GM12878 (cell line): ENCODE measurements at regions not wholly inside any gene's neighbourhood (a gene's known extent, or its start where the extent isn't known, plus 50 kb on each side); places are given as distances from the start of the nearest gene placed in this dataset.
A peak's percentile ranks its signal among the peaks of the same experiment; 100 is the strongest.

Experiments used
- ATAC-seq: fragments of 200-7000 bp; cut with Tn5 transposase; 3 replicates; pipeline ENCODE4 v1.9.1; 2020; ENCODE audit warnings: mild to moderate bottlenecking, moderate library complexity
- BruUV-seq: library from RNA; stranded (reverse); fragments of 400-500 nt; replicated peaks from 2 replicates; lab custom pipeline; 2021; lab: Mats Ljungman, UMichigan
- CTCF ChIA-PET: fragments of 300-600 bp; sonication (Branson Sonifier 250); formaldehyde crosslinking; extraction: SDS; loops from one replicate; lab custom pipeline; 2021; ENCODE audit warnings: inconsistent platforms; lab: Yijun Ruan, JAX
- POLR2A ChIA-PET: fragments of 350-600 bp; formaldehyde crosslinking; extraction: SDS; loops from one replicate; lab custom pipeline; 2021; ENCODE audit warnings: inconsistent platforms; lab: Charles Lee
- RAD21 ChIA-PET: fragments of 300-600 bp; sonication (Branson Sonifier 250); formaldehyde crosslinking; loops from one replicate; lab custom pipeline; 2023; ENCODE audit warnings: antibody characterized with exemption; ENCODE audit not compliant: unreplicated experiment; lab: Charles Lee
- SMC1A ChIA-PET: fragments of 300-600 bp; sonication (Branson Sonifier 250); formaldehyde crosslinking; loops from one replicate; lab custom pipeline; 2023; ENCODE audit not compliant: unreplicated experiment, uncharacterized antibody; lab: Charles Lee
- DNase-seq: peaks from one replicate; pipeline ENCODE4 v3.0.0-alpha.2; 2011; ENCODE audit warnings: low read depth, low spot score
- FAIRE-seq: peaks from 3 replicates; lab custom pipeline; 2011; peaks lifted over from hg19 to GRCh38; lab: Jason Lieb, UNC
- H2AFZ ChIP-seq: 2 replicates; pipeline ENCODE4 v1.6.0; 2011; ENCODE audit warnings: low read depth, low read length, control low read depth; ENCODE audit not compliant: control insufficient read depth
- H3K27ac ChIP-seq: 2 replicates; pipeline ENCODE4 v1.5.1; 2011; ENCODE audit warnings: control low read depth; ENCODE audit not compliant: control insufficient read depth, insufficient read depth
- H3K27me3 ChIP-seq, 2 experiments: replicated peaks in 1 of 2; 2 replicates each; pipeline versions ENCODE4 v1.6.0 to v1.6.1; 2011; ENCODE audit warnings: low read length in 1 of 2; ENCODE audit not compliant: control insufficient read depth in 2 of 2, insufficient read depth in 2 of 2
- H3K36me3 ChIP-seq, 2 experiments: 2 replicates each; pipeline ENCODE4 v1.5.1; 2011; ENCODE audit warnings: low read length in 1 of 2; ENCODE audit not compliant: control insufficient read depth in 2 of 2, insufficient read depth in 2 of 2
- H3K4me1 ChIP-seq: 2 replicates; pipeline ENCODE4 v1.6.1; 2011; ENCODE audit warnings: mild to moderate bottlenecking, low read length, moderate library complexity, mixed read lengths; ENCODE audit not compliant: control insufficient read depth, insufficient read depth
- H3K4me2 ChIP-seq: 2 replicates; pipeline ENCODE4 v1.6.0; 2011; ENCODE audit warnings: control low read depth; ENCODE audit not compliant: control insufficient read depth, insufficient read depth
- H3K4me3 ChIP-seq: fragments of 200-600 bp; sonication (generic); 2 replicates; pipeline ENCODE4 v1.5.1; 2016
- H3K79me2 ChIP-seq: 2 replicates; pipeline ENCODE4 v1.6.0; 2011; ENCODE audit warnings: low read length; ENCODE audit not compliant: control insufficient read depth, insufficient read depth
- H3K9ac ChIP-seq: 2 replicates; pipeline ENCODE4 v1.8.0; 2011; ENCODE audit warnings: low read length, control low read depth, mixed read lengths; ENCODE audit not compliant: control insufficient read depth, insufficient read depth
- H3K9me3 ChIP-seq: replicated peaks from 3 replicates; pipeline ENCODE4 v1.5.1; 2011; ENCODE audit warnings: mild to moderate bottlenecking, low read length; ENCODE audit not compliant: control insufficient read depth, insufficient read depth
- H4K20me1 ChIP-seq: 2 replicates; pipeline ENCODE4 v1.6.0; 2011; ENCODE audit not compliant: control insufficient read depth, insufficient read depth
- LARP7 ChIP-seq: fragments of 450-650 bp; IDR thresholded peaks from 2 replicates; pipeline ENCODE4 v1.6.1; 2017; ENCODE audit warnings: mild to moderate bottlenecking
- RAD21 ChIP-seq: IDR thresholded peaks from 2 replicates; pipeline ENCODE4 v1.6.1; 2011; ENCODE audit warnings: mild to moderate bottlenecking, low read depth, low read length, moderate library complexity; ENCODE audit not compliant: insufficient read depth
- SMC3 ChIP-seq: IDR thresholded peaks from 2 replicates; pipeline ENCODE4 v1.6.1; 2011; ENCODE audit warnings: low read length, improper control_type of control experiment, borderline replicate concordance
- WGBS: methylation state at CpG from one replicate; pipeline ENCODE4 v1.1.6; 2016; ENCODE audit warnings: low lambda C conversion rate; ENCODE audit not compliant: insufficient replicate concordance, insufficient coverage; ENCODE audit errors: missing lambda C conversion rate; 5-methylcytosine and 5-hydroxymethylcytosine counted together
- in situ Hi-C: fragments of 300-500 bp; cut with MboI; formaldehyde crosslinking; loops from 9 replicates; pipeline ENCODE4 v1.14.3; 2018; ENCODE audit warnings: mixed read lengths
- intact Hi-C: fragments of 100-400 bp; cut with micrococcal nuclease; formaldehyde crosslinking; loops from one replicate; pipeline ENCODE4 v1.14.2; 2022; ENCODE audit not compliant: unreplicated experiment
- TF ChIP-seq, protein P1 (sequence below), 3 experiments: IDR thresholded peaks in 2 of 3; conservative IDR thresholded peaks in 1 of 3; 2 replicates each; pipeline ENCODE4 v1.5.1; 2011; ENCODE audit warnings: low read depth in 3 of 3, low read length in 3 of 3, mild to moderate bottlenecking in 3 of 3, control low read depth in 2 of 3, moderate library complexity in 2 of 3, inconsistent platforms in 1 of 3, mixed read lengths in 1 of 3; ENCODE audit not compliant: control insufficient read depth in 2 of 3, insufficient read depth in 1 of 3; ENCODE audit errors: extremely low read depth in 1 of 3

DNA sequence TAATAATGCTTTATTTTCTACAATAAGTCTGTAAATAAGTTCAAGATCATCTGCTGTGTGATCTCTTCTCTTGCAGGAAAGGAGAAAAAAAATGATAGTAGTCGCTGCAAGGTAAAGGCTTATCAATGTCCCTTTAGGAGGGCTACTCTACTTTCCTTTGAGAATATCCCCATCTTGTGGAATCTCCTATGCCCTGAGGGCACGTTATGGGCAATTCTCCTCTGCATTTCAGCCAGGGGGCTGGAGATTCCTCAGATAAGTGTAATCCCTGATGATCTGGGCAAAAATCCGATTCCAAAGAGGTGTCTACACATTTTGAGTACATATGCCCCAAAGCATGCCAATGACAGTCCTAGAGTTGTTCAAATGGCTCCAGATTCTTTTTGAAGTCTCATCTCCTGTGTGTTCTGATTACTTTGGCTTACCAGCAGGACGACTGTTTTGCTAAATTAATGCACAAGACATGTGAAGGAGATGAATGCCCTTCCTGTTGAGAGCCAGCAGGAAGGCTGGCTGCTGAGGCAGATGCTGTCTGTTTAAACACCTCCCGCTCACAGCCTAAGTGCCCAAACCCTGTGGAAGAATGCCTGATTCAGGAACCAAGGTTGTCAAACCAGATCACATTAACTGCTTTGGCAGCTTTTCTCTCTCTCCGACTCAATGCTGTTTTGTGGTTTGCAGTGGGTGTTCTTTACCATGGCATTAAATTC lies 171.2 kb upstream of the COL1A2 start:
- TF ChIP-seq RAD21 (peak; percentile 67), LARP7 (no peak), SMC3 (peak; percentile 52; the same call in 1 of the 2 replicates)
- TF ChIP-seq, protein P1, sequence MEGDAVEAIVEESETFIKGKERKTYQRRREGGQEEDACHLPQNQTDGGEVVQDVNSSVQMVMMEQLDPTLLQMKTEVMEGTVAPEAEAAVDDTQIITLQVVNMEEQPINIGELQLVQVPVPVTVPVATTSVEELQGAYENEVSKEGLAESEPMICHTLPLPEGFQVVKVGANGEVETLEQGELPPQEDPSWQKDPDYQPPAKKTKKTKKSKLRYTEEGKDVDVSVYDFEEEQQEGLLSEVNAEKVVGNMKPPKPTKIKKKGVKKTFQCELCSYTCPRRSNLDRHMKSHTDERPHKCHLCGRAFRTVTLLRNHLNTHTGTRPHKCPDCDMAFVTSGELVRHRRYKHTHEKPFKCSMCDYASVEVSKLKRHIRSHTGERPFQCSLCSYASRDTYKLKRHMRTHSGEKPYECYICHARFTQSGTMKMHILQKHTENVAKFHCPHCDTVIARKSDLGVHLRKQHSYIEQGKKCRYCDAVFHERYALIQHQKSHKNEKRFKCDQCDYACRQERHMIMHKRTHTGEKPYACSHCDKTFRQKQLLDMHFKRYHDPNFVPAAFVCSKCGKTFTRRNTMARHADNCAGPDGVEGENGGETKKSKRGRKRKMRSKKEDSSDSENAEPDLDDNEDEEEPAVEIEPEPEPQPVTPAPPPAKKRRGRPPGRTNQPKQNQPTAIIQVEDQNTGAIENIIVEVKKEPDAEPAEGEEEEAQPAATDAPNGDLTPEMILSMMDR (IDR thresholded peaks at IDR 0.05 in 2 of 3, conservative IDR thresholded peaks at IDR 0.05 in 1 of 3; ENCODE audit: control insufficient read depth in 2 of 3, extremely low read depth in 1 of 3, insufficient read depth in 1 of 3, low read depth in 3 of 3, low read length in 3 of 3), result peak; percentile 20 to 55 (median 27); a peak in 3 of 6 replicates
- H4K20me1 ChIP-seq, result no peaks in the 10 kb centered on the region
- in situ Hi-C loops (no loop called here), intact Hi-C loops (loop anchor here (5.0 kb wide), 3 partner anchors 136 to 426 kb away; no protein-coding TSS in a partner anchor)
- H3K9ac ChIP-seq, result no peak overlapping the region
- FAIRE-seq (no peak), DNase-seq (no peak), ATAC-seq (peak; percentile 83)
- no peak overlapping the region for H3K27ac ChIP-seq
- H3K4me3 ChIP-seq, result no peak overlapping the region
- H3K27me3 ChIP-seq, result no peaks in the 10 kb centered on the region
- WGBS, result 15% methylated on average over 6 of the region's 6 CpGs
- no TSS peak for BruUV-seq
- no peaks in the 10 kb centered on the region for H3K9me3 ChIP-seq
- H2AFZ ChIP-seq, result no peak overlapping the region
- ChIA-PET POLR2A (no interaction called here), SMC1A (interaction anchor here (1.0 to 1.9 kb wide), 11 partner anchors 8 to 321 kb away, joined by 3 to 13 read pairs (median 4); no protein-coding TSS in a partner anchor), CTCF (interaction anchor here (0.6 to 2.2 kb wide), 12 partner anchors 11 to 622 kb away, joined by 3 to 18 read pairs (median 4); no protein-coding TSS in a partner anchor), RAD21 (interaction anchor here (0.8 to 1.9 kb wide), 5 partner anchors 68 to 321 kb away, joined by 3 to 10 read pairs (median 9); no protein-coding TSS in a partner anchor)
- H3K36me3 ChIP-seq, result no peaks in the 10 kb centered on the region
- H3K4me2 ChIP-seq, result no peak overlapping the region
- no peaks in the 10 kb centered on the region for H3K4me1 ChIP-seq
- H3K79me2 ChIP-seq, result no peaks in the 10 kb centered on the region
